GM18858 (cell line): ENCODE measurements at regions not wholly inside any gene's neighbourhood (a gene's known extent, or its start where the extent isn't known, plus 50 kb on each side); places are given as distances from the start of the nearest gene placed in this dataset.
"Not testable (repeated sequence)": the region's sequence is repeated elsewhere in the genome, so short reads cannot be mapped to it uniquely, and the experiment has no call there.

ENCODE experiments used
- ATAC-seq: cut with Tn5 transposase; IDR thresholded peaks from one replicate; pipeline ENCODE4 v1.9.1; 2021; ENCODE audit not compliant: unreplicated experiment

DNA sequence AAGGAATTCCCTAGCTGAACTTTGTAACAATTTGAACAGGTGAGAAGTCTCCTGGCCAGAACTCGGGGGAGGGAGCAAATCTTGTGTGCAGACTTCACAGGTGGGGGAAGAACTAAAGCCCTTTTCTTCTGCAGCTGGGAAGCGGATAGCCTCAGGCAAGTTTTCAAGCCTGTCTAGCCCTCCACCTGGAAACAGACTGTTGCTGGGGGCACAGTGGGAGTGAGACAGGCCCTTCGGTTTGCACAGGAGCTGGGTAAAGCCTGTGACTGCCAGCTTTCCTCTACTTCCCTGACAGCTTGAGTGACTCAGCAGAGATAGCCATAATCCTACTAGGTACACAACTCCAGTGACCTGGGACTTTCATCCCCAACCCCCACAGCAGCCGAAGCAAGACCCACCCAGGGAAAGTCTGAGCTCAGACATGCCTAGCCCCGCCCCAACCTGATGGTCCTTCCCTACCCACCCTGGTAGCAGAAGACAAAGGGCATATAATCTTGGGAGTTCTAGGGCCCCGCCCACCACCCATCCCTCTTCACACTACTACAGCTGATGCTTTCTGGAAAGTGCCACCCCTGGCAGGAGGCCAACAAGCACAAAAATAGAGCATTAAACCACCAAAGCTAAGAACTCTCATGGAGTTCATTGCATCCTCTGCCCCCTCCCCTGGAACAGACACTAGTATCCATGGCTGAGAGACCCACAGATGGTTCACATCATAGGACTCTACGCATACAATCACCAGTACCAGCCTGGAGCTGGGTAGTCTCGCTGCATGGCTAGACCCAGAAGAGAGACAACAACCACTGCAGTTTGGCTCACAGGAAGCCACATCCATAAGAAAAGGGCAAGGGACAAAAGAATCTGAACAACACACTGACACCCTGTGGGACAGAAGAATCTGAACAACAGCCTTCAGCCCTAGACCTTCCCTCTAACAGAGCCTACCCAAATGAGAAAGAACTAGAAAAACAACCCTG lies 479.0 kb downstream of the RAP2B start:
- no peak for ATAC-seq

DNA sequence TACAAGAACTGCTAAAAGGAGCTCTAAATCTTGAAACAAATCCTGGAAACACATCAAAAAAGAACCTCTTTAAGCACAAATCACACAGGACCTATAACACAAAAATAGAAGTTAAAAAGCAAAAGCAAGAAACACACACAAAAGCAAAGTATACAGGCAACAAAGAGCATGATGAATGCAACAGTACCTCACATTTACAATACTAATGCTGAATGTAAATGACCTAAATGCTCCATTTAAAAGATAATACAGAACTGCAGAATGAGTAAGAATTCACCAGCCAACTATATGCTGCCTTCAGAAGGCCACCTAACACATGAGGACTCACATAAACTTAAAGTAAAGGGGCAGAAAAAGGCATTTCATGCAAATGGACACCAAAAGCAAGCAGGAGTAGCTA lies 478.6 kb upstream of the ARHGEF26 start:
- not testable (repeated sequence) for ATAC-seq

DNA sequence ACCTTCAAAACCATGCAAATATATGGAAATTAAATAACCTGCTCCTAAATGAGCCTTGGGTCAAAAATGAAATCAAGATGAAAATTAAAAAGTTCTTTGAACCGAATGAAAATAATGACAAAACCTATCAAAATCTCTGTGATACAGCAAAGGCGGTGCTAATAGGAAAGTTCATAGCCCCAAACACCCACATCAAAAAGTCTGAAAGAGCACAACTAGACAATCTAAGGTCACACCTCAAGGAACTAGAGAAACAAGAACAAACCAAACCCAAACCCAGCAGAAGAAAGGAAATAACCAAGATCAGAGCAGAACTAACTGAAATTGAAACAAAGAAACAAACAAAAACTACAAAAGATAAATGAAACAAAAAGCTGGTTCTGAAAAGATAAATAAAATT lies 477.7 kb upstream of the ARHGEF26 start:
- not testable (repeated sequence) for ATAC-seq

DNA sequence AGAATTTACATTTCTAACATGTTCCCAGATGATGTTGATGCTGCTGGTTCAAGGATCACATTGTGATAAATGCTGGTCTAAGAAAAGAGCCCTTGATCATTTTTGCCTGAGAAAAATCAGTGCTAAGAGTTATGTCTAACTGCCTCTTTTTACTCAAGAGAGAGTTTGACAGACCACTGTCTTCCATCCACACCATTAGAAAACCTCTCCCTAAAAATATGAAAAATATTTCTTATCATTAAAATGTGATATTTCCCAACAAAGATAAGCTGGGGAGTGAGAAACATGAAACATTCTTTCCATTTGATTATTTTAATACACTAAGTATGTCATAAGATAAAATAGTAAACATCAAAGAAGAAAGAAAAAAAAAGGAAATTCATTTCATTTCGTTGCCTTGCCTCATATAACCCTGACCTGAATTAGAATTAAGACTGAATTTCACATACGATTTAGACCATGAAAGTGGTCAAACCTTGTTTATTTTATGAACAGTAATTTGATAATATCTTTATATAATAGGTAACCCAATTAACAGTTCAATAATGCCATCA lies 471.8 kb upstream of the ARHGEF26 start:
- no peak for ATAC-seq

DNA sequence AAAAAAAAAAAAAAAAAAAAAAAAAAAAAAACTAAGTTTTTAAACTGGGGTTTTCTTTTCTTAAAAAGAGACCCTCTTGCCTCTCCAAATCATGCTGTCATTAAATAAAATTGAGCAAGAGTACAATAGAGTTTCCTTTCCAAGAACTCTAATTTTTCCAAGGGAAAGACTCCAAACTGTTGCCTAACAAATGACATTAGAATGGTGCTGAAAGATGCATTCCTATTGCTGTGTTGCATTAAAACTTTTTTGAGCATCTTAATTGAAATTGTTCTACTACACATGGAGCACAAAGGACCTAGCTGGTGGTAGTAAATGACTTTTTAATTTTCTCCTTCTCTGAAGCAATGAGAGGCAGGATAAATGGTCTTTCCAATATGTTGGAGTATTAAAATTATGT lies 469.1 kb upstream of the ARHGEF26 start:
- no peak for ATAC-seq

DNA sequence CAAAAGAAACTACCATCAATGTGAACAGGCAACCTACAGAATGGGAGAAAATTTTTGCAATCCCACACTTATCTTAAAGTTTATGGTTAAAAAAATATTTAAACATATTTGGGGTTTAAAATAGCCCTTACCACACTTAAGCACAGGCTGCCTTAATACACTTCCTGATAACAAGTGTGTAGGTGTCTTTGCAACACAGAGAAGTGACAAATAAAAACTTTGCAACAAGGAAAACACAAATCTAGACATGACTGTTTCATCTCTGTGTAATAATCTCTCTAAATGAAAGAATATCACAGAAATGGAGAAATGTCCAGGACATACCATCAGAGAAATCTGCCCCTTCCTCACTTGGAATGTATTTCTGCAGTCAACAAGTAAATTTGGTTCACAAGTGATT lies 464.1 kb upstream of the ARHGEF26 start:
- no peak for ATAC-seq

DNA sequence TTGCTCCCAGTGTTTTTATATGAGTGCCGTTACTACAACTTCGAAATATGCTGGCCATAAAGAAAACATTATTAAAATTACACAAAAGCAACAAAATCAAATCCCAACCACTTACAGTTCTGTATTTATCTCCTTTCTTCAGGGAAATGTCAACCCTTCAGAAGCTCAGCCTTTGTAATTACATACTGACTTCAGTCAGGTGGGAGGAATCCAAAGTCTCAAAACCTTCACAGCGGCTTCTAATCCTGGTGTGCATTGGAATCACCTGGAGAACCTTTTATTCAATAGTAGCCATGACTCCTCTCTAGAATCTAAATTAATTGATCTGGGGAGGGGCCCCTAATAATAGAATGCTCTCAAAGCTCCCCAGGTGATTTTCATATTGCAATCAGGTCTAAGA lies 463.7 kb upstream of the ARHGEF26 start:
- ATAC-seq: no peak

DNA sequence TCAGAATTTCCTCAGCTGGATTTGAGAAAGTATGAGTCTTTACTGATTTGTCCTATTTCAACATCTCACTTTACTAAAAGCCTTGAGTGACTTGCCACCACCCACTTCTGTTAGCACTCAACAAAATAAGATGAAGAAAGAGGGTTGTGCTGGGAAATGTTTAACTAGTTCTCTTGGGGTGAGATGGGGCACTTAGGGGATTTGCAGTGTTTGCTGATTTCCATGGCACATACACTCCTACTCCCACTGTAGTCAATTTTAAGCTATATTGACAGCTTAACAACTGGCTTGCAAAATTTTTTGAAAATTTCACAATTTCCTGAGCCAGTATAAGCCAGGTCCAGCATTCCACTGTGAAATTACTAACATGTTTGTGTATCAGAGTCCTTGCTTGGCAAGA lies 463.1 kb upstream of the ARHGEF26 start:
- no peak for ATAC-seq

DNA sequence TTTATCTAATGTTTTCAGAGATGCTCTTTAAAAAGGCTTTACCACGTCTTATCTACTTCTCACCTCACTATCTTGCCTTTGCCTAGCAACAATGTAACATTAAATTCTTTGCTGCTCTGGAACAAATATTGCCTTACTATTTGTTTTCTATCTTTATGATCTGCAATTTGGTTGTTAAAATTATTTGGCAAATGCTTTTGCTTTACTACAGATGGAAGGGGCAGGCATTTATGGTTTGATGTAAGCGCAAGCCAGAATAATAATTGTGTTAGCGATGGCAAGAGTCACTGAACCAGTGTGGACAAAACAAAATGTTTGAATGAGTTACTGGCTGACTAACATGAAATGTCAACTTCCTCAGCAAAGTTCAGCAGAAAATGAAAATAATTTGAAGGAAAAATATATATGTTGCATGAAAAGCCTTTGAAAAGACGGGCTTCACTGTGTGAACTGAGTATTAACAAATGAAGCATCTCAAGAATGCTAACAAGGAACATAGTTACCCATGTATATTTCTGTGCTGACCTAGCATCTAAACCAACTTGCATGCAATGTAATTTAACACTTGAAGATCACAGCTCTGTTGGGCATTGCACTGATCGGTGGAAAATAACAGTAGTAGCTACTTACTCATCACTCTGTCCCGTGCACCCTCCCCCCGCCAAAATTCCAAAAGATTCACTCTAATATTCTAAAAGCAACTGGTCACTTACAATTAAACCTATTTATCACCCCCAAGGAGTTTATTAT lies 454.0 kb upstream of the ARHGEF26 start:
- no peak for ATAC-seq

DNA sequence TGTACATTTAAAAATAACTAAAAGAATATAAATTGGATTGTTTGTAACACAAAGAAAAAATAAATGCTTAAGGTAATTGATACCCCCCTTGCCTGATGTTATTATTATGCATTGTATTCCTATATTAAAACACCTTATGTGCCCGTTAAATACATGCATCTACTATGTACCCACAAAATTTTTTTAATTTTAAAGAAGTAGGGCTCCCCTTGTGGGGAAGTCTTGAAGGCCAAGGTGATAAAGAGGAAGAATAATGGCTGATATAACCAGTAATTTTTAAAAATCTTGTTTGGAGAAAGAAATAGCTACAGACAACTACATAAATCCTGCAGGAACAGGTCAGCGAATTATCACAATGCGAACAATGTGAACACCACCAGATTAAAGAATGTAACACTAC lies 451.7 kb upstream of the ARHGEF26 start:
- ATAC-seq: no peak

DNA sequence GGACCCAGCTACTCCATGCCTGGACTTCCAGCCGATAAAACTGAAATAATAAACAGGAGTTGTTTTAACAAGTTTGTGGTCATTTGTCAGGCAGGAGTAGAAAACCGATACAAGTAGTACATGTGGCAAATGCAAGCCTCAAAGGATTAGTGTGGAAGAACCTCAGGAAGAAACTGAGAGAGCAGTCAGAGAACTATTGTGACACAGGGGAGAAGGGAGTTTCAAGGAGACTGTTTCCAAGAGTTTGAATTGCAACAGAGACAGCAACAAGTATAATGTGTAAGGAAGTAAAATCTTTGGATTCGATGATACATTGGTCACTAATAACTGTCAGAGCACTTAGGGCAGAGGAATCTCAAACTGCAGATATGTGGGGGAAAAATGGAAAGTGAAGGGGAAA lies 450.6 kb upstream of the ARHGEF26 start:
- ATAC-seq: no peak

DNA sequence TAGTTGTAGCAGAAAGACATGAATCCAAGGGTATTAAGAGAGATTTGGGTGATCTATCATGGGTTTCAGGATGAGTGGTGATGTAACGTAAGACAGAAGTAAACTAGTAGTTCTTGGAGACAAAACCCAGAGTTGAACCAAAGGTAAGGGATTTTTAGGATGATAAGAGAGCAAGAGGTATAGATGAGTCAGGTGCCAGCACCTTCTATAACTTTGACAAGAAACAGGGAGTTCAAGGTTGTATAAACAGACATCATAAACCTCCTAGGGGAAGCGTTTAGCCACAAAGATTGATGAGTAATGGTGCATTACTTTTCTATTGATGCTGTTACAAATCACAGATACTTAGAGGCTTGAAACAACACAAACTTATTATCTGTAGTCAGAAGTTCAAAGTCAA lies 447.3 kb upstream of the ARHGEF26 start:
- no peak for ATAC-seq

DNA sequence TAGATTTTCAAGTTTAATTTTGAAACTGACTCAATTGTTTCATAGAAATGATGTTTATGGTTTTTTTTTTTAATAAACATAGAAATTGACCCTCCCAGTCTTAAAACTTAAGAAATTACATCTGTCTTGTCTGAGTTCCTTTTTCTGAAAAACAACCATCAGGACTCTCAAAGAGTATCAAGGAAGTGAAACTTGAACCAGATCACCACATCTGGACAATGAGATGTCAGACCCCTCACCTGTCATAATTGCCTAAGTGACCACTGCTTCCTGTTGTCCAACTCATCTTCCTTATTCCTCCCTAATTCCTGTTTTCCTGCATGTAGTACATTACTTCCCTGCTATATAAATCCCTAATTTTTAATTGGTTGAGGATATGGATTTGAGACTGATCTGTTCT lies 441.5 kb upstream of the ARHGEF26 start:
- no peak for ATAC-seq

DNA sequence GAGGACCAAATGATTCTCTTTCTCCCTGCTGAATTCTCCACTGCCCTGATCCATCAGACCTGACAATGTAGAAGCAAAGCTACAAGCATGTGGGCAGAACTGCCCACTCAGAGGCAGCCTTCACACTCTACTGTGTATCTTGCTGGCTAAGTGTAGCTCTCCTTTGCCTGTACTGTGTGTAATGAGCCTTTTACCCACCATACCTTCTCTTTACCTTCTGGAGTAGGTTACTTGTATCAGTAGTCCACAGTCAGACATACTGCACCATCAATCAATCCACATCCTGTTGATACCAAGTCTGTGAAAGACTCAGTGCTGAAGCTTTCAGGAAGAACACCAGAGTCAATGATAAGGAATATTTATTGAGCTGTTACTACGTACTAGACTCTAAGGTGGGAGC lies 440.7 kb upstream of the ARHGEF26 start:
- ATAC-seq: no peak

DNA sequence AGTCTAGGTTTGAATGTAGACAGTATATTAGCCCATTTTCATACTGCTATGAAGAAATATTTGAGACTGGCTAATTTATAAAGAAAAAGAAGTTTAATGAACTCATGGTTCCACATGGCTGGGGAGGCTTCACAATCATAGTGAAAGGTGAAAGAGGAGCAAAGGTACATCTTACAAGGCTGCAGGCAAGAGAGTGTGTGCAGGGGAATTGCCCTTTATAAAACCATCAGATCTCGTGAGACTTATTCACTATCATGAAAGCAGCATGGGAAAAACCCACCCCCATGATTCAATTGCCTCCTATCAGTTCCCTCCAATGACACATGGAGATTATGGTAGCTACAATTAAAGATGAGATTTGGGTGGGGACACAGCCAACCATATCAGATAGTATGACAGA lies 440.1 kb upstream of the ARHGEF26 start:
- ATAC-seq: no peak

DNA sequence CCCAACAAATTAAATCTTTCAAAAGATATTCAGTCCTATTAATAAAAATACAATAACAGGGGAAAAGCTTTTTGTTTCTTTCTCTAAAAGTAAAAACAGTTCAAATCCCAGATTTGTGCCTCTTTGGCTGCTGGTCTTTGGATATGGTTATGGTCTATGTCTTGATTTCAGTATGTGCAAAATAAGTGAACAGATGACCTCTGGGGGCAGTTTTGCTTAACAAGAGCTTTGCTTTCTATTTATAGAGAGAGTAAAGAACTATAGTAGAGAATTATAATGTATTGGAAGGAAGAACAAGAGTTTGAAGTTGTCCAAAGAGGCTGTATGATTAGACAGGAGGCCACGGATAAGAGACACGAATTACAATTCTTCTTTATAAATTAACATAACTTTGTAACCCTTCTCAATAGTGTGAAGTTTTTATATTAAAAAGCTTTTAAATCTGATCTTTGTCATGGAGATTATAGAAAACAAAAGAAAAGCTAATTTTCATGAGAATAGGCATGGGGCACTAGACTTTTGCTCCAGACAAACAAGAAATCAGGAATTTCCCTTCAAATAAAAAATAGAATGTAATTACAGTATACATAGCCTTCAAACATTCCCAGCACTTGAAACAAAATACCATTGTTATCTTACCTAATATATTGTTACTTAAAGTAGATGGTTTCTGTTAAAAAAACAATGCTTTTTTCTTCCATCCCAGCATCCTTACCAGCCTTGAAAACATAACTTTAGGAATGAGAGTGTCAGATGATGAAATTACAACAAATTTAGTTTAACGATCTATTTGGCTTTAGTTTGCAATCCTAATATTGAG lies 432.7 kb upstream of the ARHGEF26 start:
- ATAC-seq: no peak

DNA sequence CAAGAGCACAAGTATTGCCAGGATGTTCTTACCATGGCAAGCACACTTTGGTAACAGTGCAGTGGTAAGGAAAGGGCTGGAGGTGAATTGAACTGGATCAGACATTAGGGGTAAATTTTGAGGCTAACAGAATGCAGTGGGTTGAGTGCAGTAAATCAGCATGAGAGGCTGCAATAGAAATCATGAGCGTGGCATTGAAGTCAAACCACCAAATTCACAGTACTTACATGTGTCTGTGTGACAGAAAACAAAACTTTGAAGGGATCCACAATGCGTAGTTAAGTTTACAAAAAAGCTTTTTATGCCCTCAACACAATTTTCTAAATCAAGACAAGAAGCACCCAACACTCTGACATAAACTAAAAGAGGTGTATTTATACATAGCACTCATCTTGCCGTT lies 428.0 kb upstream of the ARHGEF26 start:
- ATAC-seq: no peak

DNA sequence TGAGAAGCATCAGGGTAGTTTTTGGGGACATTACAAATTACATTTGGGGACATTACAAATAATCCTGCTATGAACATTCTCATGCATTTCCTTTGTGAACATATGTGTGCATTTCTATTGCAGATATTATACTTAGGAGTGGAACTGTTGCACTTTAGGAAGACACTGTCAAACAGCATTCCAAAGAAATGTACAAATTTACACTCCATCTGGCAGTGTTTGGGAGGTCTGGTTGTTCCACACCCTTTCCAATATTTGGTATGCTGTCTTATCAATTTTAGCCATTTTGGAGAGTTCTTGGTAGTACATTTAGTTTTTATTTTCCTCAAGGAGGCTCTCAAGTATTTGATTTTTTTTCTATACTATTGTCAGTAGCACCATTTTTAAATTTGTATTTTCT lies 419.1 kb upstream of the ARHGEF26 start:
- no peak for ATAC-seq

DNA sequence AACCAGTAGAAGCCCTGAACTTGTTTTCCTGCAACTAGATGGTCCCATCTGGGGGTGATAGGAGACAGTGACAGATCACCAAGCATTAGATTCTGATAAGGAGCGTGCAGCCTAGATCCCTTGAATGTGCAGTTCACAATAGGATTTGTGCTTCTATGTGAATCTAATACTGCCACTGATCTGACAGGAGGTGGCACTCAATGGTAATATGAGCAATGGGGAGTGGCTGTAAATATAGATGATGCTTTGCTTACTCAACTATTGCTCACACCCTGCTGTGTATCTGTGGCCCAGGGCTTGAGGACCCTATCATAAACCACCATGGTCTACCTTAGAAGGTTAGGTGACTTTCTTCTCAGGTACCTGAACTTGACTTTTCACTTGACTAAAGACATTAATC lies 417.1 kb upstream of the ARHGEF26 start:
- ATAC-seq: no peak

DNA sequence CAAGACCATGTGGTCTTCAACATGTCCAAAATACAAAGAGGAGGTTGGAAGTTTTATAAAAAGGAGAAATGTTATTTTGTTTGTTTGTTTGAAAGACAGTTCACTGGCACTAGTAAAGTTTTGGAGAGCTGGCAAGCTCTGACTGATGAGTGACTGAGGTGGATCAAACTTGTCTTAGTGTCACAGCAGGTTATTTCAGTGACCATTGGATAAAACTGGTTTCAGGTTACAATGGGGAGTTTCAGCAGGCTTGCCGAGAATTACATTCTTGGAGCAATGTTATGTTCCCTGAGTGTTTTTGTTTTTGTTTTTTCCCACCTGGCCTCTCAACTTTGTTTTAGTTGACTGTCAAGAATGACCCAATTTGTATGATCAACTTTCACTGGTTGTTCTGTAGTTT lies 414.5 kb upstream of the ARHGEF26 start:
- ATAC-seq: no peak

DNA sequence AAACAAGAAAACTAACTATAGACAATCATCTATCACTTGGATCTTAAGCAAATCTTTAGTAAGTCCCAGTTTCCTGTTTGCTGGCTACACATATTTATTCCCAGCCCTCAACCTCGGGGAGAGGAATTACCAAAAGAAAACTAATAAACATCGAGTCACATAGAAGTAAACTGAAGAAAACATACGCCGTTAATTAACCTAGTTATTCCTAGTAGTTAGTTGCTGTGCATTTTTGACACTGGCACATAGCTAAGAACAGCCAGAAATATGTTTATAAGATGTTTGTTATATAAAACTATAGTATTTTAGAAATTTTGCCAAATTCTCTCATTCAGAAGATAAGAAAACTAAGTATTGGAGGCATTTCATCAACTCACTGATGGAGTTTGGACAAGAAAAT lies 407.2 kb upstream of the ARHGEF26 start:
- no peak for ATAC-seq
